ENCODE measurements at regions not wholly inside any gene's neighbourhood (a gene's known extent, or its start where the extent isn't known, plus 50 kb on each side); places are given as distances from the start of the nearest gene placed in this dataset.

GRCh38 chr15:39029741-39030140, 465.1 kb upstream of the RASGRP1 start:
- POLR2A ChIA-PET = no interaction called here

DNA sequence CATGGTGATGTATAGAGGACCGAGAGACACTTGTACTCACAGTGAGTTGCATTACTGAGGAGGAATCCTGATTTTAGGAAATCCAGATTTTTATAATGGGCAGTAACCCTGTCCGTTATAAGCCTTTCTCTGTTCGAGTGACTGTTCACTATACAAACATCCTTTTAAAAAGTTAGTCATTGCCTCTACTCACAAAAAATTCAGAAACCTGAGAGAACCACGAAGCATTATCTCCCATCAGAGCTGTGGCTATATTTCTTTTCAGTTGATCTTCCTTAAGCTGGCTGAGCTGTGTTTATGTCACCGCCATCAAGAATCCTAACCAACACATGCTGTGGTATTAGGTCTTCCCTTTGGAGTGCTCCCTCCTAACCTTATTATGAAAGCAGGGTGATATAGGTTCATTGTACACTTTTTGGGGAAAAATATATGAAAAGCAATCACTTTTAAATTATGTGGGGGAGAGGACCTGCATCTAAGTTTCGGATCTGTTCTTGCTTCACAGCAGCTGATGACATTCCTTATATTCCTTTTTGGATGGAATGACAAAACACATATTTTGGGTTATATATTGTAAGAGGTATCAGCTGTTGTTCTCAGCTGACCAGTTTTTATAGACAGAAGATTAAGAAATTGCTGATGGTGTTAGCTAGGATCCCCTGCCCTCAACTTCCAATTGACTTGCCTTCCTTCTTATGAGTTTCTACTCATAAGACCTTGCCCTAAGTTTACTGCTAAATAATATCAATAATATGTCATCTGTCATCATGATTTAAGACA, 465.9 kb upstream of the RASGRP1 start:
- ATAC-seq (no peak), DNase-seq (ENCODE audit: low read depth in 1 of 2, low spot score in 1 of 2) (no peak), FAIRE-seq (no peak)
- no peak overlapping the region for H3K27ac ChIP-seq
- H3K4me1 ChIP-seq = 0 out of 3 replicates have a peak, but pooled peaks cover 4% of the 10 kb centered on the region
- TF ChIP-seq HES2 (IDR thresholded peaks at IDR 0.05) (no peak), PHF8 (IDR thresholded peaks at IDR 0.05; ENCODE audit: borderline replicate concordance, low read depth) (no peak)
- ChIA-PET CTCF (interaction anchor here (1.3 kb wide), 1 partner anchor 17 kb away, joined by 3 read pairs; no protein-coding TSS in a partner anchor), POLR2A (no interaction called here)
- H3K4me2 ChIP-seq = no peak overlapping the region
- H3K4me3 ChIP-seq = no peak overlapping the region
- no peaks in the 10 kb centered on the region for H3K9me3 ChIP-seq
- 71% methylated on average over 6 of the region's 6 CpGs for WGBS (ENCODE audit: missing lambda C conversion rate)

More at GRCh38 chr15:39029741-39030140, 465.1 kb upstream of the RASGRP1 start:
- DNase-seq (ENCODE audit: low read depth in 1 of 2, low spot score in 1 of 2) = no peak
- Histone ChIP-seq H3K4me3 (no peak overlapping the region), H3K27ac (no peak overlapping the region), H3K4me2 (no peak overlapping the region), H3K4me1 (0 out of 3 replicates have a peak, but pooled peaks cover 4% of the 10 kb centered on the region), H3K9me3 (no peaks in the 10 kb centered on the region)
- CTCF ChIA-PET = interaction anchor here (0.6 to 1.3 kb wide), 4 partner anchors 18 to 1045 kb away, joined by 3 read pairs; no protein-coding TSS in a partner anchor
- 100% methylated on average over 1 of the region's 1 CpG for WGBS (ENCODE audit: missing lambda C conversion rate)
- no peak for TF ChIP-seq ZC3H11A (IDR thresholded peaks at IDR 0.05)
- TF ChIP-seq, protein P1, sequence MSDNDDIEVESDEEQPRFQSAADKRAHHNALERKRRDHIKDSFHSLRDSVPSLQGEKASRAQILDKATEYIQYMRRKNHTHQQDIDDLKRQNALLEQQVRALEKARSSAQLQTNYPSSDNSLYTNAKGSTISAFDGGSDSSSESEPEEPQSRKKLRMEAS (IDR thresholded peaks at IDR 0.05) = no peak
- TF ChIP-seq PHF8 (IDR thresholded peaks at IDR 0.05; ENCODE audit: borderline replicate concordance, low read depth) = no peak
- no peak for TF ChIP-seq RFX5 (IDR thresholded peaks at IDR 0.05)
- TF ChIP-seq POLR2AphosphoS2 (conservative IDR thresholded peaks at IDR 0.05; ENCODE audit: low read length) = no peak
- no peak for TF ChIP-seq HMGXB4 (CRISPR knock-in tag; IDR thresholded peaks at IDR 0.05; ENCODE audit: borderline replicate concordance)
- no peak for TF ChIP-seq RCOR1 (IDR thresholded peaks at IDR 0.05; ENCODE audit: low read depth, low read length)
- TF ChIP-seq JUN (IDR thresholded peaks at IDR 0.05) = no peak
- no peak for TF ChIP-seq EHF (CRISPR knock-in tag; IDR thresholded peaks at IDR 0.05)
- TF ChIP-seq CHD4 (IDR thresholded peaks at IDR 0.05; ENCODE audit: borderline replicate concordance) = no peak
- no peak for TF ChIP-seq ZNF302 (CRISPR knock-in tag; IDR thresholded peaks at IDR 0.05)
- TF ChIP-seq GATA3 (IDR thresholded peaks at IDR 0.05; ENCODE audit: borderline replicate concordance) = no peak
- FAIRE-seq = no peak
- ATAC-seq = no peak

GRCh38 chr15:39031596-39031995, 467.0 kb upstream of the RASGRP1 start:
- WGBS (ENCODE audit: missing lambda C conversion rate) = 90% methylated on average over 4 of the region's 4 CpGs
- CTCF ChIA-PET = no interaction called here

More at GRCh38 chr15:39031596-39031995, 467.0 kb upstream of the RASGRP1 start:
- TF ChIP-seq ZNF302 (CRISPR knock-in tag; IDR thresholded peaks at IDR 0.05) (no peak), CBX8 (IDR thresholded peaks at IDR 0.05) (no peak), E2F6 (IDR thresholded peaks at IDR 0.05; ENCODE audit: borderline replicate concordance, low read depth) (no peak), ZFP36 (IDR thresholded peaks at IDR 0.05; ENCODE audit: borderline replicate concordance, partially characterized antibody) (no peak), HMGXB4 (CRISPR knock-in tag; IDR thresholded peaks at IDR 0.05; ENCODE audit: borderline replicate concordance) (no peak), SMC3 (IDR thresholded peaks at IDR 0.05) (no peak), ZC3H11A (IDR thresholded peaks at IDR 0.05) (no peak), CHD4 (IDR thresholded peaks at IDR 0.05; ENCODE audit: borderline replicate concordance) (no peak), ELK1 (IDR thresholded peaks at IDR 0.05; ENCODE audit: low read depth, low read length) (no peak), MYC (IDR thresholded peaks at IDR 0.05; ENCODE audit: borderline replicate concordance, low read length) (no peak), RNF2 (IDR thresholded peaks at IDR 0.05; ENCODE audit: borderline replicate concordance, low read depth) (no peak), PHF8 (IDR thresholded peaks at IDR 0.05; ENCODE audit: borderline replicate concordance, low read depth) (no peak)
- TF ChIP-seq, protein P2, sequence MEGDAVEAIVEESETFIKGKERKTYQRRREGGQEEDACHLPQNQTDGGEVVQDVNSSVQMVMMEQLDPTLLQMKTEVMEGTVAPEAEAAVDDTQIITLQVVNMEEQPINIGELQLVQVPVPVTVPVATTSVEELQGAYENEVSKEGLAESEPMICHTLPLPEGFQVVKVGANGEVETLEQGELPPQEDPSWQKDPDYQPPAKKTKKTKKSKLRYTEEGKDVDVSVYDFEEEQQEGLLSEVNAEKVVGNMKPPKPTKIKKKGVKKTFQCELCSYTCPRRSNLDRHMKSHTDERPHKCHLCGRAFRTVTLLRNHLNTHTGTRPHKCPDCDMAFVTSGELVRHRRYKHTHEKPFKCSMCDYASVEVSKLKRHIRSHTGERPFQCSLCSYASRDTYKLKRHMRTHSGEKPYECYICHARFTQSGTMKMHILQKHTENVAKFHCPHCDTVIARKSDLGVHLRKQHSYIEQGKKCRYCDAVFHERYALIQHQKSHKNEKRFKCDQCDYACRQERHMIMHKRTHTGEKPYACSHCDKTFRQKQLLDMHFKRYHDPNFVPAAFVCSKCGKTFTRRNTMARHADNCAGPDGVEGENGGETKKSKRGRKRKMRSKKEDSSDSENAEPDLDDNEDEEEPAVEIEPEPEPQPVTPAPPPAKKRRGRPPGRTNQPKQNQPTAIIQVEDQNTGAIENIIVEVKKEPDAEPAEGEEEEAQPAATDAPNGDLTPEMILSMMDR (IDR thresholded peaks at IDR 0.05) = no peak
- Histone ChIP-seq H3K9me3 (no peaks in the 10 kb centered on the region), H3K27ac (no peak overlapping the region), H3K4me2 (no peak overlapping the region), H3K4me1 (0 out of 3 replicates have a peak, but pooled peaks cover 4% of the 10 kb centered on the region), H3K4me3 (no peak overlapping the region)
- POLR2A ChIA-PET = no interaction called here
- ATAC-seq (no peak), DNase-seq (ENCODE audit: low read depth in 1 of 2, low spot score in 1 of 2) (no peak), FAIRE-seq (no peak)

All from A549 (cell line).